Kasumi-1 (cell line): ENCODE measurements at regions not wholly inside any gene's neighbourhood (a gene's known extent, or its start where the extent isn't known, plus 50 kb on each side); places are given as distances from the start of the nearest gene placed in this dataset.

Experiments
- DNase-seq, 2 experiments: peaks; one replicate each; lab custom pipeline; 2025; lab: John Stamatoyannopoulos, UW

GRCh38 chr6:44676826-44677433, 289.4 kb downstream of the CDC5L start:
- no peak for DNase-seq

- DNase-seq, result no peak
These were observed 290.9 kb downstream of the CDC5L start for GRCh38 chr6:44678252-44678935.

GRCh38 chr6:44679438-44680201, 292.1 kb downstream of the CDC5L start:
- DNase-seq, result no peak

GRCh38 chr6:44680202-44680720, 292.8 kb downstream of the CDC5L start:
- DNase-seq, result no peak

GRCh38 chr6:44681761-44682160, 294.3 kb downstream of the CDC5L start:
- DNase-seq, result no peak

GRCh38 chr6:44682280-44682679, 294.8 kb downstream of the CDC5L start:
- DNase-seq, result no peak

GRCh38 chr6:44682987-44683779, 295.7 kb downstream of the CDC5L start:
- DNase-seq, result no peak

- DNase-seq, result no peak
These were observed 297.7 kb downstream of the CDC5L start for GRCh38 chr6:44685213-44685612.

GRCh38 chr6:44696099-44696498, 308.6 kb downstream of the CDC5L start:
- no peak for DNase-seq

- DNase-seq, result no peak
These were observed 309.2 kb downstream of the CDC5L start for GRCh38 chr6:44696686-44697085.

- no peak for DNase-seq
These were observed 309.8 kb downstream of the CDC5L start for GRCh38 chr6:44697327-44697726.

- no peak for DNase-seq
These were observed 311.1 kb downstream of the CDC5L start for GRCh38 chr6:44698602-44699001.

GRCh38 chr6:44699082-44699481, 311.6 kb downstream of the CDC5L start:
- no peak for DNase-seq

- DNase-seq, result no peak
These were observed 312.3 kb downstream of the CDC5L start for GRCh38 chr6:44699851-44700250.

GRCh38 chr6:44700422-44700821, 312.9 kb downstream of the CDC5L start:
- no peak for DNase-seq

GRCh38 chr6:44701038-44701636, 313.6 kb downstream of the CDC5L start:
- DNase-seq, result no peak

GRCh38 chr6:44701637-44702101, 314.2 kb downstream of the CDC5L start:
- no peak for DNase-seq

GRCh38 chr6:44702292-44702691, 314.8 kb downstream of the CDC5L start:
- DNase-seq, result no peak

GRCh38 chr6:44704240-44705150, 317.0 kb downstream of the CDC5L start:
- no peak for DNase-seq

GRCh38 chr6:44705596-44705995, 318.1 kb downstream of the CDC5L start:
- no peak for DNase-seq
